Activated CD8-positive, alpha-beta memory T cell treated with anti-CD3 and anti-CD28 coated beads for 4 hours (primary cell): ENCODE measurements at regions not wholly inside any gene's neighbourhood (a gene's known extent, or its start where the extent isn't known, plus 50 kb on each side); places are given as distances from the start of the nearest gene placed in this dataset.
A peak's percentile ranks its signal among the peaks of the same experiment; 100 is the strongest.

Experiments used
- DNase-seq, 2 donors: peaks; one replicate each; pipeline ENCODE4 v3.0.0-alpha.2; 2020; ENCODE audit warnings: low read depth in 2 of 2

DNA sequence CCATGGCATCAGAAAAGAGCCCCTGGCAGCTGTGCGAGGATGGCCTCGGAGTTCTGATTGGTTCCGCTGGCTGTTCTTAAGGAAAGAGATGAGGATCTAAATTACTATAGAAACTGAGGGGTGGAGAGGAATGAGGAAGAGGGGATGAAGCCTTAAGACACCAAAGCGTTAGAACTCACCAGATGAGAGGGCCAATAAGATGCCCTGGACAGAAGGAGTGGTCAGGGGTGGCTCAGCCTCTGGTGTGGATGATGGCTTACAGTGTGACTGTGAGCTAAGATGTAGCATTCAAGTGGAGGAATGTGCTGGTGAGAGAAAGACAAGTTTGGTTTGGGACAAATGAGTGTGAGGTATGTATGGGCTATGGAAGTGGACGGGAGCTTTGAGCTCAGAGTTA is 97.8 kb downstream of the ZFP36L2 start:
- no peak for DNase-seq

GRCh38 chr2:43127941-43128558 is 98.4 kb downstream of the ZFP36L2 start:
- DNase-seq, result no peak

- DNase-seq, result peak; percentile 69 to 78
Measured at GRCh38 chr2:43127208-43127940, 99.0 kb downstream of the ZFP36L2 start.

DNA sequence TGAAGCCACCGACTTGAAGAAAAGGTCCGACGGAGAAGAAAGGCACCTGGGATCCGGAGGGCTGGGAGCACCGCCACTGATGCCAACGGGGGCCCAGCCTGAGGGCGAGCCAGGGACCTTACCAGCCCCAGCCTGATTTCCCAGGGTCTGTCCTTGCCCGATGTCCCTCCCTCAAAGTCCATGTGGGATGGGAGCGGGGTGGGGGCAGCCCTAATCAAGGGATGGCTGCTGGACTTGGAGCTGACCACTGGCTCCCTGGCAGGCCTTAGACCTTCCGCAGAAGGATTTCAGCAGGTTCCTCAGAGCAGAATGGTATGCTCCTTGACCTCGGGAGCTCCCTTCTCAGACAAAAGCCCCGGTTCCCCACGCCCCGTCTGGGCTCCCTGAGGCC is 99.6 kb downstream of the ZFP36L2 start:
- DNase-seq, result no peak

GRCh38 chr2:43125090-43125998 is 101.1 kb downstream of the ZFP36L2 start:
- DNase-seq, result no peak

- no peak for DNase-seq
Measured at GRCh38 chr2:43124687-43125057, 101.7 kb downstream of the ZFP36L2 start.

- no peak for DNase-seq
Measured at GRCh38 chr2:43123981-43124686, 102.3 kb downstream of the ZFP36L2 start.

DNA sequence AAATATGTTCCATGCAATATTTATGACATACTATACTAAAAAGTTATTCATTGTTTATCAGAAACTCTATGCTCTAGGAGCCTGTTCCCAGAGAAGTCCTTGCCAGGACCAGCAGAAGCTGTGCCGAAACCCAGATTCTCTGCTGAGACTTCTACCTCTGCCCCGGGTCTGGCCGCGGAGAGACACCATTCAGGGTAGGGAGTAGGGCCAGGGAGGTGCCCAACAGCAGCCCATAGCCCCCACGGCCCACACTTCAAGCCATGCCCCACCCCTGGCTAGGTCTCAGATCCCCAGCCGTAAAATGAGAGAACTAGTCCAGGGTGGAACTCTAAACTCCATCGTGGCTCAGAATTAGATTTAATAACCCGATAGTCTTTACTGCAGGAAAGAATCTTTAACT is 102.9 kb downstream of the ZFP36L2 start:
- no peak for DNase-seq

- DNase-seq, result no peak
Measured at GRCh38 chr2:43123028-43123427, 103.4 kb downstream of the ZFP36L2 start.

GRCh38 chr2:43121580-43122314 is 104.7 kb downstream of the ZFP36L2 start:
- no peak for DNase-seq

DNA sequence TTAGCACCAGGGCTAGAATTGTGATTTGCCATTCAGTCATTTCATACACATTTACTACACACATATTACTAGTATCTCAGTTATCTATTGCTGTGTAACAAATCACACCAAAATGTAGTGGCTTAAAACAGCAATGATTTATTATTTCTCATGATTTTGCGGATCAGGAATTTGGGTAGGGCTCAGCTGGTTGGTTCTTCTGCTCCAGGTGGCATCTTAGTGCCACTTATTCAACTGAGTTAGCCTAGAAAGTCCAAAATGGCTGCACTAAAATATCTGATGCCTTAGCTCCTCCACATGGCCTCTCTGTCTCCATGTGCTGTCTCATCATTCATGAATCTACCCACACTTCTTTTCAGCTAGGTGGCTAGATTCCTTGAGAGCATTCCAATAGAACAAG is 107.1 kb downstream of the ZFP36L2 start:
- no peak for DNase-seq

DNA sequence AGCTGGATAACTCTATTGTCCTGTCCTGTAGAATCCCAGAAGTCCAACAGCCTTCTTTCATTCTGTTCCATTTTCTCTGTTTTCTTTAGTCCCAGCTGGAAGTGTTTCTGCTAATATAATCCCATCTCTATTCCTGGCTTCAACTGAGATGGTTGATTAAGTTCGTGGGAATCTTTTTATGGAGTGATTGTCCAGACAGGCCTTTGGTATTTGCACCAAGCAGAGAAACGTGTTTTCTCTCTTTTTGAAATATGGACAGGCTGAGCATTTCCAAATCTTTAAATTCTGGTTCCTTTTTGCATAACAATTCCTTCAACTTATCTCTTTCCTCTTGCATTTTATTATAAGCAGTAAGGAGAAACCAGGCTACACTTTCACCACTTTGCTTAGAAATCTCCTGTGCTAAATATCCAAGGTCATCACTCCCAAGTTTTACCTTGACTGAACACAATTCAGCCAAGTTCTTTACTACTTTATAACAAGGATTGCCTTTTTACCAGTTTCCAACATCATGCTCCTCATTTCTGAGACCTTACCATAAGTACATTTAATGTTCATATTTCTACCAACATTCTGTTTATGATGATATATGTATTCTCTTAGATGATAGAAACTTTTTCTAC is 108.8 kb downstream of the ZFP36L2 start:
- DNase-seq, result no peak

DNA sequence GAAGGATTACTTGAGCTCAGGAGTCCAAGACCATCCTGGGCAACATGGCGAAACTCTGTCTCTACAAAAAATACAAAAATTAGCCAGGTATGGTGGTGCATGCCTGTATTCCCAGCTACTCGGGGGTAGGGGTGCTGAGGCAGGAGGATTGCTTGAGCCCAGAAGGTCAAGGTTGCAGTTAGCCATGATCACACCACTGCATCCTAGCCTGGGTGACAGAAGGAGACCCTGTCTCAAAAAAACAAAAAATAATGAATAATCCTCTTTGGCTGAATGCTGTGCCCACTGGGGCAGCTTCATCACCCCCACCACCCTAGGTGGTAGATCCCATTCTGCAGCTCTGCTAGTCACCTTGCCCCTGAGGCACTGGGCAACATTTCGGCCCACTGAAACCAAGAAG is 109.4 kb downstream of the ZFP36L2 start:
- no peak for DNase-seq

DNA sequence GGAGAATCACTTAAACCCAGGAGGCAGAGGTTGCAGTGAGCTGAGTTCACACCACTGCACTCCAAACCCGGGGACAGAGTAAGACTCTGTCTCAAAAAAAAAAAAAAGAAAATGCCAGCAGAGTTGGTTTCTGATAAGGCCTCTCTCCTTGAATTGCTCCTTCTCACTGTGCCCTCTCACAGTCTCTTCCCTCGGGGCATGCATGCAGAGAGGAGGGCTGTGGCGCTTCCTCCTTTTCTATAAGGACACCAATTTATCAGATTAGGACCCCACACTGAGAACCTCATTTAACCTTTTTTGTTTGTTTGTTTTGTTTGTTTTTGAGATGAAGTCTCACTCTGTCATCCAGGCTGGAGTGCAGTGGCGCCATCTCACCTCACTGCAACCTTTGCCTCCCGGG is 110.5 kb downstream of the ZFP36L2 start:
- DNase-seq, result no peak

DNA sequence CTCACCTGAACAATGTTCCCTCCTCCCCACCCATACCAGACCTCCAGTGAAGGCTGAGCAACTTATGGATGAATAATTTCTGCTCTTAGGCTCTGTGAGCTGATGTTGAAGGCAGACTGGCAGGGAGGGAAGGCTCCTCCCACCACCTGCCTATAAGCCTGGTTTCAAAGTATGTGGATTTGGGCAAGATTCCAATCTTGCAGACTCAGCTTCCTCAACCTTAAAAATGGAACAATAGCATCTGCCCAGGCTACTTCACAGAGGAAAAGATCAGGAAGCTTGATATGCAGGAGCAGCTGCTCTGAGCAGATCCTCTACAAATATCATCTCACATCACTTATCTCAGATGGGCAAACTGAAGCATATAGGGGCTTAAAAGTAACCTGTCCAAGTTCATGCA is 112.2 kb downstream of the ZFP36L2 start:
- no peak for DNase-seq

- no peak for DNase-seq
Measured at GRCh38 chr2:43111788-43112554, 114.4 kb downstream of the ZFP36L2 start.

DNA sequence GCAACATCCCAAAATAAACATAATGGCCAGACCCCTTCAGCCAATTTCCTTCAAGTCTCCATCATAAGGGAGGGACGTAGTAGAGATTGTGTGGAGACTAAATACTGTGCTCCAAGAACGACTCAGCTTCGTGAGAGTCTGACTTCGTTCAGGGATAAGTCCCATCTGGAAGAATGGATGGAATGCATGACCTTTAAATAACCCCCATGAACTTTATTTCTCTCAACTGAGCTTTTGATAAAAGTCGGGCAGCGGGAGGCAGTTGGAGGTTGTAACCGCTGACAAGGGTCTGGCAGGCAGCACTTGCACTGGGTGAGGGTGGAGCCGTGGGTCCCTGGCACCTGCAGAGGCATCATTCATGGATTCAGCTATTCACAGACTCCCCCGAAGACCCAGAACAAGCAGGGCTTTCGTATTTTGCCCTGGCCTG is 115.9 kb downstream of the ZFP36L2 start:
- DNase-seq, result no peak

GRCh38 chr2:43109261-43109743 is 117.1 kb downstream of the ZFP36L2 start:
- no peak for DNase-seq

- DNase-seq, result no peak
Measured at GRCh38 chr2:43107679-43108078, 118.7 kb downstream of the ZFP36L2 start.
